ENCODE measurements at regions not wholly inside any gene's neighbourhood (a gene's known extent, or its start where the extent isn't known, plus 50 kb on each side); places are given as distances from the start of the nearest gene placed in this dataset.

DNA sequence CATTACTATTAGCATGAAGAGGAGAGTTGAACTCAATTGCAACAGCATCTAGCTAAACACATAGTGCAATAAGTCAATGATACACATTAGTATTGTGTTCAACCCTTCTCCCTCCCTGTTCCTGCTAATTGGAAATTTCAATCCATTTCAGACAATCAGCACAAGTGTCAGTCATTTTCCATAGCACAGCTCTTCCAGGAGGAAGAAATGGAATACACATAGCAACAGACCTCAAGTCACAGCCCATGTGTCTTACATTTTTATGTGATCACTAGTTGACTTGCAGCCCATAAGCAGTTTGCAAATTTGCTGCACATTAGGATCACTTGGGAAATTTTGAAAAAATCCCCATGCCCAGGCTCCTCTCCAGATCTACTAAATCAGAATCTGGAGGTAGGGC lies 636.9 kb downstream of the TLE4 start:
- no peak overlapping the region for H3K4me3 ChIP-seq
- intact Hi-C loops (cut with DNase I; ENCODE audit: low total_unique reads) = no loop called here
- H3K27ac ChIP-seq = no peak overlapping the region
- H3K9me3 ChIP-seq = peaks cover 0 to 13% of the 10 kb centered on the region in 2 donors
- no peaks in the 10 kb centered on the region for H3K4me1 ChIP-seq
- in situ Hi-C loops (cut with MboI; ENCODE audit: low pct_ligation_motif_present in 1 of 4, low pct_unique_long_range_greater_than_20kb in 1 of 4, low sequenced_read_pairs in 3 of 4) = no loop called here
- no peak for DNase-seq
- H3K27me3 ChIP-seq = no peaks in the 10 kb centered on the region
- H3K36me3 ChIP-seq = no peaks in the 10 kb centered on the region
- TF ChIP-seq, protein P1, sequence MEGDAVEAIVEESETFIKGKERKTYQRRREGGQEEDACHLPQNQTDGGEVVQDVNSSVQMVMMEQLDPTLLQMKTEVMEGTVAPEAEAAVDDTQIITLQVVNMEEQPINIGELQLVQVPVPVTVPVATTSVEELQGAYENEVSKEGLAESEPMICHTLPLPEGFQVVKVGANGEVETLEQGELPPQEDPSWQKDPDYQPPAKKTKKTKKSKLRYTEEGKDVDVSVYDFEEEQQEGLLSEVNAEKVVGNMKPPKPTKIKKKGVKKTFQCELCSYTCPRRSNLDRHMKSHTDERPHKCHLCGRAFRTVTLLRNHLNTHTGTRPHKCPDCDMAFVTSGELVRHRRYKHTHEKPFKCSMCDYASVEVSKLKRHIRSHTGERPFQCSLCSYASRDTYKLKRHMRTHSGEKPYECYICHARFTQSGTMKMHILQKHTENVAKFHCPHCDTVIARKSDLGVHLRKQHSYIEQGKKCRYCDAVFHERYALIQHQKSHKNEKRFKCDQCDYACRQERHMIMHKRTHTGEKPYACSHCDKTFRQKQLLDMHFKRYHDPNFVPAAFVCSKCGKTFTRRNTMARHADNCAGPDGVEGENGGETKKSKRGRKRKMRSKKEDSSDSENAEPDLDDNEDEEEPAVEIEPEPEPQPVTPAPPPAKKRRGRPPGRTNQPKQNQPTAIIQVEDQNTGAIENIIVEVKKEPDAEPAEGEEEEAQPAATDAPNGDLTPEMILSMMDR (IDR thresholded peaks at IDR 0.05) = no peak
- TF ChIP-seq EP300 (IDR thresholded peaks at IDR 0.05; ENCODE audit: low read depth) (no peak), POLR2AphosphoS5 (IDR thresholded peaks at IDR 0.05) (no peak), POLR2A (IDR thresholded peaks at IDR 0.05) (no peak)

DNA sequence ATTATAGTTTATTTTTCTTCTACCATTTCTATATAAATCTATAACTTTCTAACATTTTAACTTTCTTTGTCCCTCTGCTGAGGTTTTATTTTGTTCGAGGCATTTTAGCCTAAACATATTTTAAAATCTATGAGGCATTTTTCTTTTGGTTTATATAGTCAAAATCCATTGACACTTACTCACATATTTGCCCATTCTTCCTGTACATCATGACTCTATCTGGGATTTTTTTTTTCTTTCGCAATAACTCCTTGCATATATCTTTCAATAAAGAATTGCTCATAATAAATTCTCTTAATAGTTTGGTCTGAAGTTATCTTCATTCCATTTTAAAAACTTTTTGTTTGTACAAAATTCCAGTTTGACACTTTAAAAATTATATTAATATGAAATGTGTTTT lies 632.3 kb downstream of the TLE4 start:
- in situ Hi-C loops (cut with MboI; ENCODE audit: low pct_ligation_motif_present in 1 of 4, low pct_unique_long_range_greater_than_20kb in 1 of 4, low sequenced_read_pairs in 3 of 4) = no loop called here
- Histone ChIP-seq H3K36me3 (no peaks in the 10 kb centered on the region), H3K27me3 (no peaks in the 10 kb centered on the region), H3K9me3 (peaks cover 0 to 9% of the 10 kb centered on the region in 2 donors), H3K4me3 (no peak overlapping the region), H3K4me1 (no peaks in the 10 kb centered on the region), H3K27ac (no peak overlapping the region)
- intact Hi-C loops (cut with DNase I; ENCODE audit: low total_unique reads) = no loop called here
- TF ChIP-seq EP300 (IDR thresholded peaks at IDR 0.05; ENCODE audit: low read depth) (no peak), POLR2AphosphoS5 (IDR thresholded peaks at IDR 0.05) (no peak), POLR2A (IDR thresholded peaks at IDR 0.05) (no peak)
- TF ChIP-seq, protein P1 (IDR thresholded peaks at IDR 0.05) = no peak
- no peak for DNase-seq
- 83 to 90% methylated on average over 2 of the region's 2 CpGs for WGBS, 2 donors (ENCODE audit: low coverage in 1 of 2)

DNA sequence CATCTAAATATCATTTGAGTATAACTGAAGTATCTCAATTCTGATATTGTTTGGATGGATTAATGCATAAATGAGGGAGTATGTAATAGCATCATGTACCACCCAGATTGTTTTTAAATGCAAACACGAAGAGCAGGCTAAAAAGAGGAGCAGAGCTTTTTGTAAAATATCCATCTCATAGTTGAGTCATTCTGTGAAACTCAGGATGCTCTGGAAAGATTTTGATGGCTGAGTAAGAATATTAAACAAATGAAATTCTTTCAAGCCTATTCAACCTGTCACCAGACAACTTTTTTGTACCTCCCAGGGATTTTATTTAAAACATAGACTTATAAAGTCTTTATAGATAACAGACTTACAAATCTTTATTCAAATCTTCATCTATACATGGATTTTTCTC lies 625.9 kb downstream of the TLE4 start:
- Histone ChIP-seq H3K27ac (no peak overlapping the region), H3K4me3 (no peak overlapping the region), H3K9me3 (no peaks in the 10 kb centered on the region), H3K36me3 (no peaks in the 10 kb centered on the region), H3K4me1 (no peaks in the 10 kb centered on the region), H3K27me3 (no peaks in the 10 kb centered on the region)
- in situ Hi-C loops (cut with MboI; ENCODE audit: low pct_ligation_motif_present in 1 of 4, low pct_unique_long_range_greater_than_20kb in 1 of 4, low sequenced_read_pairs in 3 of 4) = no loop called here
- WGBS, 2 donors (ENCODE audit: low coverage in 1 of 2) = 47 to 63% methylated on average over 1 of the region's 1 CpG
- intact Hi-C loops (cut with DNase I; ENCODE audit: low total_unique reads) = no loop called here
- TF ChIP-seq EP300 (IDR thresholded peaks at IDR 0.05; ENCODE audit: low read depth) = no peak
- TF ChIP-seq POLR2AphosphoS5 (IDR thresholded peaks at IDR 0.05) = no peak
- TF ChIP-seq, protein P1 (IDR thresholded peaks at IDR 0.05) = no peak
- no peak for TF ChIP-seq POLR2A (IDR thresholded peaks at IDR 0.05)
- no peak for DNase-seq

DNA sequence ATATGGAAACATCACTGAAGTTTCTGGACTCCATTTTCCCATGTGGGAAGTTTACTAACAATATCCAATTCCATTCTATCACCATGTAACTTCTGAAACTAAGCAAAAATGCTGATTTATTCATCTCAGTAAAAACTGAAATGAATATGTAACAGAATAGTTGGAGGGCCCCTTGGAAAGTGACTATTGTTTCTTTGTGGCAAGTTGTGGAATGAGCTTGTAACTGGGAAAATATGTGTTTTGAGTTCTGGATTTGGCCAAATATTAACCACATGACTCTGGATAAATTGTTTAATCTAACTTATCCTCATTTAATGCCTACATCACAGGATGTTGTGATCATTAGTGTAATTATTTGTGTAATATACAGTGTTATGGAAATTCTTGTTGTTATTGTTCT lies 619.3 kb downstream of the TLE4 start:
- no peaks in the 10 kb centered on the region for H3K27me3 ChIP-seq
- no peaks in the 10 kb centered on the region for H3K9me3 ChIP-seq
- H3K36me3 ChIP-seq = no peaks in the 10 kb centered on the region
- no peak overlapping the region for H3K27ac ChIP-seq
- no peaks in the 10 kb centered on the region for H3K4me1 ChIP-seq
- in situ Hi-C loops (cut with MboI; ENCODE audit: low pct_ligation_motif_present in 1 of 4, low pct_unique_long_range_greater_than_20kb in 1 of 4, low sequenced_read_pairs in 3 of 4) (no loop called here), intact Hi-C loops (cut with DNase I; ENCODE audit: low total_unique reads) (no loop called here)
- TF ChIP-seq EP300 (IDR thresholded peaks at IDR 0.05; ENCODE audit: low read depth) (no peak), POLR2A (IDR thresholded peaks at IDR 0.05) (no peak), POLR2AphosphoS5 (IDR thresholded peaks at IDR 0.05) (no peak)
- TF ChIP-seq, protein P1 (IDR thresholded peaks at IDR 0.05) = no peak
- no peak overlapping the region for H3K4me3 ChIP-seq
- DNase-seq = no peak

Data from transverse colon (tissue), 4 donors.